NCI-H1694 (cell line): ENCODE measurements at regions not wholly inside any gene's neighbourhood (a gene's known extent, or its start where the extent isn't known, plus 50 kb on each side); places are given as distances from the start of the nearest gene placed in this dataset.

ENCODE experiments used
- DNase-seq: peaks from one replicate; lab custom pipeline; 2025; lab: John Stamatoyannopoulos, UW

DNA sequence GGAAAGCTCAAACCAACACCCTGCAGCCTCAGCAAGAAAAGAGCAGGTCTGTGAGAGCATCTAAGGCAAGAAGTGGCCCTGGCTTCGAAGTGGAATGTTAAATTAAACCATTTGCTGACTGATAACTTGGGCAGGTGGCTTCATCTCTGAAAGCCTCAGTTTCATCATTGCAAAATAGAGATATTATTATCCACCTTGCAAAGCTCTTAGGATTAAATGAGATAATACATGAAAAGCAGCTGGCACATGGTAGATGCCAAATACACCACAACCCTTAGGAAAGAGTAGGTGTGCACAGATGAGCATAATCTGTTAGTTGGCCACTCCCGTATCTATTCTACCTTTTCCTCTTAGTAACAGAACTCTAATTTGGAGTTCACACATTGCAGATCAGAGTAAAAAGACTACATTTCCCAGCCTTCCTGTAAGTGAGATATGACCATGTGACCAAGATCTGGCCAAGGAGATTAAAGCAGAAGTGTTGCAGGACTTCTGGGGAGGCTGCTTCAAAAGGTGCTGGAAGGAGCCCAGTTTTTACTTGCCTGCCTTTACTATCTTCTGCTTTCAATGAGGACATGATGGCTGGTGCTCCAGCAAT lies 288.7 kb downstream of the SOX9 start:
- no peak for DNase-seq

DNA sequence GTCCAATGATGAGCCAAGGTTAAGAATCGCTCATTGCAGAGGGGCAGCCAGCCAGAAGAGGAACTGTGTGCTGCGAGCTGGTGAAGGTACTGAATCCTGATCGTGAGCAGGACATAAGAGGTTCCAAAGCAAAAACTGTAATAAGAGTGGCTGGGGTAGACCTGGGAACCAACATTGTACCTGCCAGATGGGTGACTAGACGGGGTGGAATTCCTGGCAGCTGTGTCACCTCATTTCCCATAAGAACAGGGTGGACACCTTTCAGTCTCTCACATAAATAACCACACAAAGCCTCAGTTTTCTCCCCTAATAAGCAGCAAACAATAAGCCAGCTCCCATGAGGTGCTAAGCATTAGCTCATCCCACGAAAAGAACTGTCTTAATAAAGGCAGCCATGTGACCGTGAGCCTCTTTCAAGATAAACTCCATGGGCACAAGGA lies 290.3 kb downstream of the SOX9 start:
- no peak for DNase-seq

DNA sequence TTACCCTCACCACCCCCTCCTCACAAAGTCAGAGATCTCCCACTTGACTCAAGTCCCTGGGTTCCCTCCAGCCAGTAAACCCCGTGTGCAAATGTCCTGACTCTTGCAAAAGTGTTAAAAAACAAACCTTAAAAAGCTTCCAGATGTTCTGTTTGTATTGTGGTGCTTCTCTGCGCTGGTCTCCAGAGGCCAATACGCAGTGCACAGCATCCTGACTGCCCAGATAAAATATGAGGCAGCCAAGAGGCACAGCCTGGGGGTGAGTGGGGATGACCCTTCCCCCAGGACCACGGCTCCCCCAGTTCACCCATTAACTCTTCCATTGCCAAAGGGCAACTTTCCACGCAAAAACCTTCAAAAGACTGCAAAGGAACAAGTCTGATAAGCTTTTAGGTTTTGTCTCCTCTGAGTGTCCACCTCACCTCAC lies 291.8 kb downstream of the SOX9 start:
- DNase-seq: no peak

DNA sequence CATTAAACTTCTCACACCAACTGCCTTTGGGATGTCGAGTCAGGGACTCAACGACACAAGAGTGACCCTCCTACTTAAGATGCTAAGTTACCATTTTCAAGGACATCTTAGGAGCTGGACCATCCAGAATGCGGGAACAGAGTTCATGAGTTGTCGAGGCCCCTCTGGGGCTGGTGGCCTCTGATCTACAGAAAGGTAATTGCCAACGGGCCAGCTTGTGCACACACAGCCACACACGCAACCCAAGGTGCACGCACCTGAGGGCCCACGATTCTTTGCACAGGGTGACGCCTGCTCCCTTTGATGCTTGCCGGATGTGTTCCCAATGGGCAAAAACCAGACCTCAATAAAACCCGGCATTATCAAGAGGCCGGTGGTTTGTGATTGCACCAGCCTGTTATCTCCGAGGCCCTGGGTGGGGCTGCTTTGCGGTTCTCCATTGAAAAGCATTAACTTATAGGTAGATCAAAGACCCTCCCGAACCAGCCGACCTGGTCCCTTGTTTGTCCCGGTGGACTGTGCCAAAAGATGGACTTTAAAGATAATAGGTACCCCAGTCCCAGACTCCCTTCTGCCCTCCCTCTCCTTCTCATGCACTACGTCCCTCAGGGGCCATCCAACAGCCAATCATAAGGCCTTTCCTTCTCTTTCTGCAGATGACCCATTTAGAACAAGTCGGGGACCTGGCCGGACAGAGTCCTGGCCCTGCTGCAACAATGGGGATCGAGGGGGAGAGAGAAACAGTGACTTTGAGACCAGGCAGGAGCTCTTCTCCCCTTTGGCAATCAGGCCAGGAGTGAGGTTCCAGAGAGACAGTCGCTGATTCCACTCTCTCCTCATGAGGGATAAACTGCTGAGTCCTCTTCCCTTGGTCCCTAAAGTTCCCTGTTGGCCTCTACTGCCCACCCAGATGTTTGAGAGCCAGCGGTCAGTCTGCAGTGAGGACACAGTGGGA lies 292.5 kb downstream of the SOX9 start:
- no peak for DNase-seq

DNA sequence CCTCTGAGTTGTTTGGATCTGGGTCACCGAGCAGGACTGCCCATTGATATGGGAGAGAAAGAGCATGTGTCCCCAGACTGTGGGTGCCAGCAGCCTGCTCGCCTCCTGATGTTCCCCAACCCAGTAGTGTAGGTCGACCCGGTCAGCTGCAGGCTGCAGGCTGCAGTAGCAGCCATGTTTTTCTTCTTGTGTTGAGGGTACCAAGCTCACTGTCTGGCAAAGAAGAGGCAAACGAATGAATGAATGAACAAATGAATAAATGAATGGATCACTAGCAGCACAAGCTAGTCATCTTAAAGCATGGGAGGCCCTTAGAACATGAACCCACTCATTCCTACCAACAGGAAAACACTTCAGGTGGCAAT lies 293.2 kb downstream of the SOX9 start:
- DNase-seq: no peak

DNA sequence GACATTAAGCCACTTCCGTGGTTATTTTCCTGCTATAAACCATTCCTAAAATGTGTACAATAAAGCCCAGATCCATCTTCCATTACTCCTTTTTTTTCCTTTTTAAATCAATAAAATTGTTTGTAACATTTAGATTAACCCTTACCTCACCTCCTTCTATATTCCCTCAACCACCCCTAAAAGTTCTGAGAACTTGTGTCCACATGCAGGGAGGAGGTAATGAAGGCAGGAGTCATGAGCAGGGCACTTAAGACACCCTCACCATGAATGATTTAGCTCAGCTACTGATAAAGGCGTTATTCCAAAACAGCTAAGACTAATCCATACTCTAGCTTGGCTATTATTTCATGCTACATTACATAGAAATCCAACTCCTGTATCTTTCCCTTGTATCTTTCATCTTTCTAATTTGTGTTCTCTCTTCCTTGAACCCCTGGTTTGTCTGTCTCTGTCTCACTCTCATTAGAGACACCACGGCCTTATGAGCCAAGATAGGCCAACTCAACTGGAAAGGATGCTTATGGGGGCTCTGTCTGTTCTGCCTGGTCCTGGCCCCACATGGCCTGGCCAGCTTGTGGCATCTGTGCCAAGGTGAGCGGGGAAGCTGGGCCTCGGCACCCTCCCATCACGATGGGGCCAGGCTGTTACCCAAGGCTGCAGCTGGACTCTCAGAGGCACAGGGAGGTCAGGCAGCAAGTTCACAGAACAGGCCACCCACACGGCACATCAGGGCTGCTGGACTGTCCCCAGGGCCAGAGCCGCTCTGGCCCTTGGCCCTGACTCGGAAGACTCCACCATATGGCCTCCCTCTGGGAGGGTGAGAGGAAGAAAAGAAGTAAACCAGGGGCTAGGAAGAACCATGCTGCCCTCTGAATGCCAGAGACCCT lies 294.4 kb downstream of the SOX9 start:
- DNase-seq: no peak

DNA sequence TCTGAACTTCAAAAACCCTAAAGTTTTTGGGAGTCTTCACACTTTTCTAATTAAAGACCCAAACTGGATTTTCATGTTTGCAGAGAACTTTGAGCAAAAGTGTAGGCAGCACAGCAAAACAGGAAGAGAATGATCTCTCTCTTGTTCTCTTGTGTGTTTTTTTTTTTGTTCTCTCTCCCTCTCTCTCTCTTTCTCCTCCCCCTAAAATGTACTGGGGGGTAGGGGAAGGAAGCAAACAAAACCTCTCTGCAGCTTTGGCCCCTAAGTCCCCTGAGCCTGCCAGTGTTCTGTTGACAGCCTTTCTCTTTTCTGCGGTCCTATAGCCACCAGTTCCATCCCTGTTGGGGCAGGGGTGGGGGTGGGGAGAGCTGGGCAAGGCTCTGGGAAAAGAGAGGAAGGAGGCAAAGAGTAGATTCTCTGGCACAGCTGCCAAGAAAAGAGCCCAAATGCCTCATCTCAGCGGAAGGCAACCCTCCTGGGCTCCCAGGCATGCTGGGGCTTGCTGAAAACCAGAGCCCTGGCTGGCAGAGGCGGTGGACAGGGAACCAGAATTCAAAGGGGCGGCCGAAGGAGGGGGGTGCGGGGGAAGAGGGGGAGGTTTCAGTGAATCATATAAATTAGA lies 295.3 kb downstream of the SOX9 start:
- DNase-seq: no peak

DNA sequence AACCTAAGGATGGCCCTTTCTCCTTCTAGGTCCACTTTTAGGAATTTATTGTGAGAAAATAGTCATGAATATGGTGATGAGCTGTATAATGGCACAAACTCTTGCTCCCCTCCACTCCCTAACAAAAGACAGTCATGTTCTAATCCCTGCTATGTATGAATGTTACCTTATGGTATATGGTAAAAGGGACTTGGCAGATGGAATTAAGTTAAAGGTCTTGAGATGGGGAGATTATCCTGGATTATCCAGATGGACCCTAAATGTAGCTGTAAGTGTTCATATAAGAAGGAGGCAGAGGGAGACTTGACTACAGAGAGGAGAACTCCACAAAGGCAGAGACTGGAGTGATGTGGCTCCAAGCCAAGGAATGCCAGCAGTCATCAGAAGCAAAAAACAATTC lies 296.1 kb downstream of the SOX9 start:
- no peak for DNase-seq

DNA sequence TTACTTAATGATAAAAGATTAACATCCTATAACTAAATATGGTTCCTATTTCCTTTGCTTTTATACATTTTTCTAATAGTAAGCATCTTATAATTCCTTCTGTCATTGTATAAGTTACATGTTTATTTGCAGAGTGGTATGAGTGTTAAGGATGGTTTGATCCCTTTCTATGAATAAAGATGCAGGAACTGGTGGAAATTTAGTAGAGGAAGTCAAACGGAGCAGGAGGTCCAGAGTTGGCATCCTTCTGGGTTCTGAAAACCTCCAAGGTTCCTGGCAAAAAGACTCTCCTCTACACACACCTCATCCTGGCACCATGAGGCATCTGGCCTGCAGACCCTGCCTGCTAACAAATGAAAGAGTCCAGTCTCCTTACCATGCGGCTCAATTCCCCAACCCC lies 296.8 kb downstream of the SOX9 start:
- DNase-seq: no peak

DNA sequence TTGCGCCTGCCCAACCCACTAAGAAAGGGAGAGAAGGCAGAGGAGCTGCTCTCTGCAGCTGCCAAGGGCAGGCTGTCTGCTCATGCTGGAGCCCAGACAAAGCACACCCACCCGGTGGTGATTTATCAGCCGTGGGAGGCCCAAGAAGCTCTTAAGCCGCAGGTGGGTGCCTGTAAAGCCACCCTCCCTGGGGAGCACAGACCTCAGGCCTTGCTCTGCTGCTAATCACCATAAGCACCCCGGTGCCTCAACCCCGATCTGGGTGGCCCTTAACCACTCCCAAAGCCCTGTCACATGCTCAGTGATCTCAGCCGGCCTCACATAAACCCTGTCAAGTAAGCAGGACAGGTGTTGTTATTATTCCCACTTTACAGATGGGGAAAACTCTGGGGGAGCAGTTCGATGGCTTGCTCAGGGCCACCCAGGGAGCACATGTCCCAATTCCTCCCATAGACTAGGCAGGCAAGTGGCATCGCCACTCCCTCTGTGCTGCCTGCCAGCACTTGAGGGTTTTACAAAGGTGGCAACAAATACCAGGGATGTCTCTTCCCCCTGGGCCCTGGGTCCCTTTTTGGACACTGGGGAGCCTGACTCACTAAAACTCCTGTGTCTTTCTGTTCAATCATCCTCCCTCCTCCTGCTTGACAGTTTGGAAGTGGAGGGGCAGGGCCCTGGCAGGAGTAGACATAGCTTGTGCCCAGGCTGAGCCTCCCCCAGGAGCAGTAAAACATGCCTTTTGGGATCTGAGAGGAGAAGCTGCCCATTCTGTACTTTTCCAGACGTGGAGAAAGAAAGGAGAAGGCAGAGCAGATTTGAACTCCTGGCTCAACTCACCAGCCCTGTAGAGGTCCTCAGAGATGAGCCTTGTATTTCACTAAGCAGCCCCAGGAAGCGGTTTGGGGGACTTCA lies 299.3 kb downstream of the SOX9 start:
- no peak for DNase-seq

DNA sequence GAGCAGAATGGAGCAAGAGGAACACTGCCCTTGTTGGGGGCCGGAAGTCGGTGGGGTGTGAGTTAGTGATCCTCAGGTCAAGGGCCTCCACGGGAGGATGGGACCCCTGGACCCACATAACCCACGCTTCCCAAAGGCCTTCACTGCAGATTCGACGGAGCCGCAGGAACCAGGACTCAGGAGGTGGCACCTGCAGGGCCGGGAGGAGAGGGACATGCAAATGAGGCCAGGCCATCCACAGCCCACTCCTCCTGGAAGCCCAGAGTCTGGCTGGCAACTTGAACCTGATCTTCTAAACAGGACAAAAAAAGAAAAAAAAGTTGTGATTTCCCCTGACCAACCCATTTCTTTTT lies 299.9 kb downstream of the SOX9 start:
- no peak for DNase-seq

DNA sequence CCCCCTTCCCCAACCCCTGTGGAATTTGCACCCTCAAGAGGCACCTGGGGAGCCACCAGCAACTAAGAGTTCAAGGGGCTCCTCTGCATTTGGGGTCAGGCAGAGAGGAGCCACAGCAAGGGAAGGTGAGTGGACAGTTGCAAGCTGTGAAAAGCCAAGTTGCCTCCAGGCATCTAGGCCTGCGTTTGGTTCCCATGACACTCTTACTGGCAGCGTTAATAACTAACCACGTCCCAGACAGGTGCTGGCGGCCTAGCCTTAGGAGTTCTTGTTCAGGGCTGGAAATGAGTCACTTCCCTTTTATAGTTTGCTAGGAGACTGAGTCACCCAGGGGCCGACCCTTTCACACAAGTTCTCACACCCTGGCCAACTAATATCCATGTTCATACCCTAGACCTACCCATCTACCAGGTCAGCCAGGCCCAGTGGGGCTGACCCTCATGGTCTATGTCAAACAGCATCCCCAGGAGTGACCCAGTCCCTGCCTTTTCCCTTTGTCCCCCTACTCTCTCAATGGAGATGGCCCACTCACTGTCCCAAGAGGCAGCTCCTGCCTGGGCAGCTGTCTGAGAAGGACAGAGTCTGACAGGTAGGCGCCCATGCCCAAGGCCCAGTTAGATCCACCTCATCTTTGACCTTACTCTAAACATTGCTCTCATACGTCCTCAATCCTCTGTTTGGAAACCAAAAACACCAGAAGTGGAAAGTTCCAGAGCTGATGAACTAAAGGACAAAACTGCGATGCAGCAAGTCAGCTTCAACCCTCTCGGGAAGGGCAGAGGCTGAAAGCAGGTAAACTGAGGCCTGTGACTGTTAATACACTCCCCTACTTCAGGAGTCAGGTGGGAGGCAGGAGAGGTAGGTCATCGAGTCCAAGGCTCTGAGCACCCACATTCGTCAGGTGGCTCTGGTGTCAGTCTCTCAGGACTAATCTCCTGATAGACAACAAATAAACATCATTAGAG lies 300.6 kb downstream of the SOX9 start:
- DNase-seq: no peak

DNA sequence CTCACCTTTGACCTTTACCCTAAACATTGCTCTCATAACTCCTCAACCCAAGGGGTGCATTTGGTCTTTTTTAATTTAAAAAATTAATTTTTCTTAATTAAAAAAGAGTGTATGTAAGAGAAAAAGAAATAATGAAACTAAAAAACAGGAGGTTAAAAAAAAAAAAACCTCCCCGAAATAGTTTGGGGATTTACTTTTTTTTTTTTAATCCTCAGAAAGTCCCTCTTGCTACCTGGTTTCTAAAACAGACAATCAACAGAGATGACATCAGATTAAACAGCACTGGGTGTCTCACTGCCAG lies 301.3 kb downstream of the SOX9 start:
- DNase-seq: no peak

DNA sequence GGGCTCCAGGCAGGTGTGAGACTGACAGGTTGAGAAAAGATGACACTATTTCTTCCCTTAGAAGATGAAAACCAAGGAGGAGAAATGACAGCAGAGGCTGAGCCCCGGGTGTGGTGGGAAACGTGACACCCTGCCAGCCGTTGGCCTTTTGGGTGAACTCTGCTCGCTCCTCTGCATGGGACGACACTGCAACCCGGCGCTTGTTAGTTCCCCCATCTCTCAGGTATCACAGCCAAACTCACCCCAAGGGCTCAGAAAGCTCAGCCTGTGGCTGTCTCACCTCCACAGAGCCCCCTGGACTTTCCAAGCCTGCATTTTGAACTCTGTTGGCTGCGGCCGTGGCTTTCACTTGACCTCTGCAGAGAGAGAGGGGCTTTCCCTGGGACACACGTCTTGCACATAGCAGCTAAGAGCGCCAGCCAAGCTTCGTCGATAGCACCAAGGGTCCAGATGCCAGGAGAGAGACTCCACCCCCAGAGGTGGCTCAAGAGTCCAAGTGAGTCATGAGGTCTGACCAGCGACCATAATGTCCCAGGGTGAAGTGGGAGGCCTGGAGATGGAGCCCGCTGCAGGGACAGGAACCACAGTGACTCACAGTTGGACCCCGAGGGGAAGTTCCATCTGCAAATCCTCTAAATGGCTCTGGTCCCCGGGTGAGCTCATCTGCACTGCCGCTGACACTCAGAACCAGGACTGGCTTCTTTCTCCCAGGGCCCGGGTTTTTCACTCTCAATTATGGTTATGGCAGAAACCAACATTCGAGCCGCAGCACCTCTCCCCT lies 301.9 kb downstream of the SOX9 start:
- DNase-seq: no peak

DNA sequence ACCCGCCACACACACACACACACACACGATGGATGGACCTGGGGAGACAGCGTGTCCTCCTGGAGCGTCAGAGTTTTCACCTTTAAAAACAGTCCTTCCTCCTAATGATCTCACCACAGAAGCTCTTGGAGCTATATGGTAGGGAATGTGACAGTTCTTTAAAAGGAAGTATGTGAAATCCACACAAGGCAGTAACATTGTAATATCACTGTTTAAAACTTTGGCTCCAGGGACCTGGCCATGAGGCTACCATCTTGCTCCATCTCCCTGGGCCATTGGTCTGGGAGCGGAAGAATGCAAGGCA lies 302.4 kb downstream of the SOX9 start:
- no peak for DNase-seq

DNA sequence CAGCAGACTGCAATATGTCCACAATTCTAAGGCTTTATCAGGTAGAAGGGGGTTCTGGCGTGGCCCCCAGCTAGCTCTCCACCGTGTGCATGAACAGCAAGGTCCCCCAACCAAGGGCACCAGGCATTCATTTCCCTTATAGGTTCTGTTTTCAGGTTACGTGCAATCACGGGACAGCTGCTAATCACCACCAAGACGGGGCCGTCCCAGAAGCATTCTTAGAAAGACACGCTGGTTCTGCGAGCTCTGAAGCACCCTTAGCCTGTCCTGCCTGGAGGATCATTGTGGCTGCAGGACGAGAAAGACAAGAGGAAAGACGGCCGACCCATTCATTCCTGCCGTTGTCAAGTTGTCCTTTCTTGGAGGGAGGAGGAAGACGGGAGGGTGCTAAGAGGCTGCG lies 302.9 kb downstream of the SOX9 start:
- no peak for DNase-seq

DNA sequence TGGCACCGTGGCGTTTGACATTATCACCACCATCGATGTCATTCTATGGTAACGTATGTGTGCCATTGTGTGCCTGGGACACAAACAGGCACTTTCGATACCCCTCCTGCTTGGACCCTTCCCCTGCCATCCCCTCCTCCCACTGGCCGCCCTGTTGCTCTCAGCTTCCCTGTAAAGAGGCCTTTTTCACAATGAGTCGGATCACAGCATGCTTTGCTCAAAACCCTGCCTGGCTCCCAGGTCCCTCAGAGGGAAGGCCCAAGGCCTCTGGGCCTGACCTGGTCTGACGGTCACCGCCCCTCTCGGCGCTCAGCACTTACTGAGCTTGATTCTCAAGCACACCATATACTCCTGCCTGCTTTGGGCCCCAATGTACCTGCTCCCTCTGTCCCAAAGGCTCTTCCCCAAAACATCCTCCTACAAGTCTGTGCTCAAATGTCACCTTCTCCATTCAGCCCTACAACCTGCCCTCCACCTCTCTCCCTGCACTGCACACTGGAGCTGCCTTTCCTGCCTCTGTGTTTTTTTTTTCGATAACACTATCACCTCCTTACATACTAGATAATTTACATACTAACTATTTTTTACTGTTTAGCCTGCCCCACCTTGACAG lies 303.8 kb downstream of the SOX9 start:
- DNase-seq: no peak

DNA sequence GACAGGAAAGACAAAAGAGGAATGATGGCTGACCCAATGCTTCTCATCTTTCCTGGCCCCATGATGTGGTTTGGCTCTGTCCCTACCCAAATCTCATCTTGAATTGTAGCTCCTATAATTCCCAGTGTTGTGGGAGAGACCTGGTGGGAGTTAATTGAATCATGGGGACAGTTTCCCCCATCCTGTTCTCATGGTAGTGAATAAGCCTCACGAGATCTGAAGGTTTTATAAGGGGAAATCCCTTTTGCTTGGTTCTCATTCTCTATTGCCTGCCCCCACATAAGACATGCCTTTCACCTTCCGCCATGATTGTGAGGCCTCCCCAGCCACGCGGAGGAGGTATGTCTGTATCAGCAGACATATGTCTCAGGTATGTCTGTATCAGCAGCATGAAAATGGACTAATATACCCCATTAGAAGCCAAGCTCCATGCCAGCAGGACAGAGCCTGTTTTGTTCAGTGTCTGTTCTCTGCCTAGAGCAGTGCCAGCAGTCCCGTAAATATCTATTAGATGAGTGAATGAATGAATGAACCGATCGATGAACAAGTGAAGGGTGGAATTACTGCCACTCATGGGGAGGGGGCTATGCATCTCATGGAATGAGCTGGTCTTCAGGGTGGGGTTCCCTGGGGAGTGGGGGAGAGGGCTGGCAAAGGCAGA lies 304.4 kb downstream of the SOX9 start:
- DNase-seq: no peak

DNA sequence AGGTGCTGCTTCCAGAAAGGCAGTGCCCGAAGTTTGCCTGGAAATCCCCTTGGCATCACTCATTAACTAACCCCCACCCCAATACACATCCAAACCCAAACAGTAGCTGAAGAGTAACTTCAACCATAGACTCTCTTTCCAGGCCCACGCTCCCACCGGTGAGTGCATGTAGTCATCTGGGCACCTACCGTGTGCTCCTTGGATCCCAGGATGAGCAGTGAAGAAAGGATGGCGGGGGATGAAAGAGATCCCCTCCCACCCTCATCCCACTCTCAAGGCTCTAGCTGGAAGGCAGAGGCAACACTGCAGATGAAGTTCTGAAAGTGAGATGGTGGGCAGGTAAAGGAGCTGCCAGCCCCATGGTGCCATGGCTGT lies 305.0 kb downstream of the SOX9 start:
- no peak for DNase-seq
